Neutrophil (primary cell): ENCODE measurements at regions not wholly inside any gene's neighbourhood (a gene's known extent, or its start where the extent isn't known, plus 50 kb on each side); places are given as distances from the start of the nearest gene placed in this dataset.

Experiments used
- H3K27ac ChIP-seq: fragments of 200-600 bp; sonication (generic); 2 replicates; pipeline ENCODE4 v1.5.1; 2016; ENCODE audit warnings: mild to moderate bottlenecking, moderate library complexity
- H3K27me3 ChIP-seq: fragments of 200-600 bp; sonication (generic); 2 replicates; pipeline ENCODE4 v1.6.0; 2016; ENCODE audit warnings: mild to moderate bottlenecking
- H3K36me3 ChIP-seq: fragments of 200-600 bp; sonication (generic); 2 replicates; pipeline ENCODE4 v1.5.1; 2017
- H3K4me1 ChIP-seq, 2 experiments: fragments of 200-600 bp in 1 of 2; sonication (generic) in 1 of 2; 1 replicate in 1 of 2; 2 replicates in 1 of 2; pipeline versions ENCODE4 v1.5.1 to v1.6.1; 2013 to 2016; ENCODE audit warnings: low read depth in 1 of 2, low read length in 1 of 2, mild to moderate bottlenecking in 1 of 2, moderate library complexity in 1 of 2; ENCODE audit not compliant: control insufficient read depth in 1 of 2, insufficient read depth in 1 of 2
- H3K4me3 ChIP-seq, 2 experiments: fragments of 200-600 bp in 1 of 2; sonication (generic) in 1 of 2; 1 replicate in 1 of 2; 2 replicates in 1 of 2; pipeline ENCODE4 v1.5.1; 2013 to 2016; ENCODE audit warnings: low read depth in 1 of 2, low read length in 1 of 2, mild to moderate bottlenecking in 1 of 2, moderate library complexity in 1 of 2
- H3K9me3 ChIP-seq: fragments of 200-600 bp; sonication (generic); 2 replicates; pipeline ENCODE4 v1.5.1; 2016
- CTCF ChIP-seq: fragments of 200-600 bp; sonication (generic); IDR thresholded peaks from 2 replicates; pipeline ENCODE4 v1.5.1; 2016; ENCODE audit warnings: antibody characterized with exemption

DNA sequence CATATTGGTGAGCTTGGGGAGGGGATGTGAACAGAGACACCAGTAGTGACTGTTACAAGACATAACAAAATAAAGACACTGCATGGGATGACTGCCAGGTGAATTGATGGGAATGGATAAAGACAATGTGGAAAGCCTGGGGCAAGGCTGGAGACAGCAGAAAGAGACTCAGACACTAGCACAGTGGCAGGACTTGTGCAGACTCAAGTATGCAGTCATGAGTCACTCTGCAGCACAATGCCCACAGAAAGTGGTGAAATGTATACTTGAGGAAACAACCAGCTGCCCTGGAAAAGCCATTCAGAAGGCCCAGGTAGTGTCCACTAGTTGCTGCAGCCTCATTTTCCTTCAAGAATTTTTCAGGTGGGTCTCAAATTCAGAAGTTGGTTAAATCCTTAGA is 452.3 kb downstream of the MID1IP1 start:
- H3K27ac ChIP-seq: no peak overlapping the region
- H3K4me1 ChIP-seq: no peaks in the 10 kb centered on the region
- no peaks in the 10 kb centered on the region for H3K27me3 ChIP-seq
- no peak overlapping the region for H3K4me3 ChIP-seq
- H3K36me3 ChIP-seq: no peaks in the 10 kb centered on the region
- TF ChIP-seq CTCF: no peak
- no peaks in the 10 kb centered on the region for H3K9me3 ChIP-seq

DNA sequence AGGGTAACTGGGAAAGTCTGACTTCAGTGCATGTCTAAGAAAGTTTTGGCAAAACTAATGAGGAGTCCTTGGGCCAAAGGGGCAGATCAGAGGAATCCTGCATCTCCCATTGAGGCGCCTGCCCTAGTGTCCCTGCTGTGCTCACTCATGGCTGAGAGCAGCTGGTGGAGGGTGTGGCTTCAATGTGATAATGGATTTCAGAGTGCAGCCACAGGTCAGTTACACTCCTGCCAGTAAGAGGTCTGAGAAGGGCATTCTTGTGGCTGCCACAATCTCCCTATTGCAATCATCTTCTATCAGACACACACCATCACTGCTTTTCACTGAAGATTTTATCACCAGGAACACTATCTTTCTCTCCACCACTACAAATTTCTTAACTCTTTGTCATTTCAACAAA is 457.1 kb downstream of the MID1IP1 start:
- H3K27ac ChIP-seq: no peak overlapping the region
- H3K4me3 ChIP-seq: no peak overlapping the region
- H3K4me1 ChIP-seq: no peaks in the 10 kb centered on the region
- H3K36me3 ChIP-seq: no peaks in the 10 kb centered on the region
- no peaks in the 10 kb centered on the region for H3K27me3 ChIP-seq
- no peak for TF ChIP-seq CTCF
- H3K9me3 ChIP-seq: no peaks in the 10 kb centered on the region

DNA sequence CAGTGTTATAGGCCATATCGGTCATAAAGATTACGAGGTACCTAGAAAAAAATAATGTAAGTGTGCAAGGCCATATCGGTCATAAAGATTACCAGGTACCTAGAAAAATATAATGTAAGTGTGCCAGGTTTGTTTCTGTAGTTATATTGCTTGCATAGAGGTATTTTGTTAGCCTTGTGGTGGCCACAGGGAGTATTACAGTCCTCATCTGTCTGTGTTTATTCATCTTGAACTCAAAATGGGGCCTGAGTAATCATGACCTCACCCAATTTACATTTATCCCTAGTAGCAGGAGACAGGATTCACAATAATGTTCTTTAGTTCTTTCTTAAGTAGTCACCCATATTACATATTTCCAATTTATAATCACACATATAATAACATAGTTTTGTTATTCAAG is 459.7 kb downstream of the MID1IP1 start:
- Histone ChIP-seq H3K36me3 (no peaks in the 10 kb centered on the region), H3K4me3 (no peak overlapping the region), H3K27me3 (no peaks in the 10 kb centered on the region), H3K9me3 (no peaks in the 10 kb centered on the region), H3K27ac (no peak overlapping the region), H3K4me1 (no peaks in the 10 kb centered on the region)
- no peak for TF ChIP-seq CTCF

GRCh38 chrX:39261446-39262147 is 460.3 kb downstream of the MID1IP1 start:
- no peak overlapping the region for H3K27ac ChIP-seq

DNA sequence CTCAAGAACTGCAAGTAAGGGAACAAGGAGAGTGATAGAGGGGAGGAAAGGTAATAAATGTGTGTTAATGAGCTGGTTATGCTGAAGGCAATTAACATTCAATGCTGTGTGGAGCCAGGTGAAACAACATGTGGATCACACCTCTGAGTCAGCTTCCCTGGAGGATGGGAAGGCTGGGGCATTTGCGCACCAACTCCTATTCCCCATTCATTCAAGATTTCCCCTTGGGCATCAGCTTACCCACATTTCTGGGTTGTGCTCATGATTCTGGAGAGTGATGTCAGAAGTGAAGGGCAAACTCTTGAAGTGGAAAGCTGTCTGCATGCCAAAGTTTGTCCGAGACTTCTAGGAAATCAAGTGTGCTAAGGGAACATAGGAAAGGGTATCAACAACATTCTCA is 461.4 kb downstream of the MID1IP1 start:
- no peak overlapping the region for H3K4me3 ChIP-seq
- H3K9me3 ChIP-seq: no peaks in the 10 kb centered on the region
- no peaks in the 10 kb centered on the region for H3K27me3 ChIP-seq
- no peak for TF ChIP-seq CTCF
- H3K4me1 ChIP-seq: no peaks in the 10 kb centered on the region
- no peak overlapping the region for H3K27ac ChIP-seq
- no peaks in the 10 kb centered on the region for H3K36me3 ChIP-seq

More at GRCh38 chrX:39261446-39262147, 460.3 kb downstream of the MID1IP1 start:
- no peaks in the 10 kb centered on the region for H3K36me3 ChIP-seq
- no peak overlapping the region for H3K4me3 ChIP-seq
- H3K27me3 ChIP-seq: no peaks in the 10 kb centered on the region
- TF ChIP-seq CTCF: no peak
- H3K4me1 ChIP-seq: no peaks in the 10 kb centered on the region
- no peaks in the 10 kb centered on the region for H3K9me3 ChIP-seq
